ENCODE measurements at regions not wholly inside any gene's neighbourhood (a gene's known extent, or its start where the extent isn't known, plus 50 kb on each side); places are given as distances from the start of the nearest gene placed in this dataset.

- TF ChIP-seq POLR2A (IDR thresholded peaks at IDR 0.05), result no peak
- TF ChIP-seq, protein P1, sequence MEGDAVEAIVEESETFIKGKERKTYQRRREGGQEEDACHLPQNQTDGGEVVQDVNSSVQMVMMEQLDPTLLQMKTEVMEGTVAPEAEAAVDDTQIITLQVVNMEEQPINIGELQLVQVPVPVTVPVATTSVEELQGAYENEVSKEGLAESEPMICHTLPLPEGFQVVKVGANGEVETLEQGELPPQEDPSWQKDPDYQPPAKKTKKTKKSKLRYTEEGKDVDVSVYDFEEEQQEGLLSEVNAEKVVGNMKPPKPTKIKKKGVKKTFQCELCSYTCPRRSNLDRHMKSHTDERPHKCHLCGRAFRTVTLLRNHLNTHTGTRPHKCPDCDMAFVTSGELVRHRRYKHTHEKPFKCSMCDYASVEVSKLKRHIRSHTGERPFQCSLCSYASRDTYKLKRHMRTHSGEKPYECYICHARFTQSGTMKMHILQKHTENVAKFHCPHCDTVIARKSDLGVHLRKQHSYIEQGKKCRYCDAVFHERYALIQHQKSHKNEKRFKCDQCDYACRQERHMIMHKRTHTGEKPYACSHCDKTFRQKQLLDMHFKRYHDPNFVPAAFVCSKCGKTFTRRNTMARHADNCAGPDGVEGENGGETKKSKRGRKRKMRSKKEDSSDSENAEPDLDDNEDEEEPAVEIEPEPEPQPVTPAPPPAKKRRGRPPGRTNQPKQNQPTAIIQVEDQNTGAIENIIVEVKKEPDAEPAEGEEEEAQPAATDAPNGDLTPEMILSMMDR (IDR thresholded peaks at IDR 0.05), result no peak
- no peak for TF ChIP-seq EP300 (IDR thresholded peaks at IDR 0.05)
- Histone ChIP-seq H3K4me3 (no peak overlapping the region), H3K27ac (peak overlapping the region in 1 of 4 donors; percentile 73), H3K9me3 (peaks cover 0 to 12% (median 0%) of the 10 kb centered on the region in 4 donors), H3K4me1 (peaks cover 0 to 14% (median 1%) of the 10 kb centered on the region in 4 donors), H3K36me3 (no peaks in the 10 kb centered on the region), H3K27me3 (no peaks in the 10 kb centered on the region)
- no peak for DNase-seq (ENCODE audit: low spot score in 2 of 2)
Observed at GRCh38 chr4:77538144-77538543, 67.5 kb upstream of the CXCL13 start.

GRCh38 chr4:77538574-77539157, 67.0 kb upstream of the CXCL13 start:
- Histone ChIP-seq H3K27me3 (no peaks in the 10 kb centered on the region), H3K4me3 (no peak overlapping the region), H3K9me3 (peaks cover 0 to 7% (median 0%) of the 10 kb centered on the region in 4 donors), H3K27ac (peak overlapping the region in 1 of 4 donors; percentile 73), H3K36me3 (no peaks in the 10 kb centered on the region), H3K4me1 (peaks cover 0 to 14% (median 1%) of the 10 kb centered on the region in 4 donors)
- TF ChIP-seq, protein P1 (IDR thresholded peaks at IDR 0.05), result no peak
- WGBS, 2 donors, result 23 to 34% methylated on average over 4 of the region's 4 CpGs
- no peak for DNase-seq (ENCODE audit: low spot score in 2 of 2)
